HG03108 (cell line): ENCODE measurements at regions not wholly inside any gene's neighbourhood (a gene's known extent, or its start where the extent isn't known, plus 50 kb on each side); places are given as distances from the start of the nearest gene placed in this dataset.
A peak's percentile ranks its signal among the peaks of the same experiment; 100 is the strongest.
"Not testable (repeated sequence)": the region's sequence is repeated elsewhere in the genome, so short reads cannot be mapped to it uniquely, and the experiment has no call there.

ENCODE experiments used
- ATAC-seq: cut with Tn5 transposase; IDR thresholded peaks from one replicate; pipeline ENCODE4 v1.9.1; 2021; ENCODE audit warnings: moderate library complexity; ENCODE audit not compliant: unreplicated experiment

GRCh38 chr2:31813016-31813415 lies 197.8 kb downstream of the MEMO1 start:
- ATAC-seq, result no peak

DNA sequence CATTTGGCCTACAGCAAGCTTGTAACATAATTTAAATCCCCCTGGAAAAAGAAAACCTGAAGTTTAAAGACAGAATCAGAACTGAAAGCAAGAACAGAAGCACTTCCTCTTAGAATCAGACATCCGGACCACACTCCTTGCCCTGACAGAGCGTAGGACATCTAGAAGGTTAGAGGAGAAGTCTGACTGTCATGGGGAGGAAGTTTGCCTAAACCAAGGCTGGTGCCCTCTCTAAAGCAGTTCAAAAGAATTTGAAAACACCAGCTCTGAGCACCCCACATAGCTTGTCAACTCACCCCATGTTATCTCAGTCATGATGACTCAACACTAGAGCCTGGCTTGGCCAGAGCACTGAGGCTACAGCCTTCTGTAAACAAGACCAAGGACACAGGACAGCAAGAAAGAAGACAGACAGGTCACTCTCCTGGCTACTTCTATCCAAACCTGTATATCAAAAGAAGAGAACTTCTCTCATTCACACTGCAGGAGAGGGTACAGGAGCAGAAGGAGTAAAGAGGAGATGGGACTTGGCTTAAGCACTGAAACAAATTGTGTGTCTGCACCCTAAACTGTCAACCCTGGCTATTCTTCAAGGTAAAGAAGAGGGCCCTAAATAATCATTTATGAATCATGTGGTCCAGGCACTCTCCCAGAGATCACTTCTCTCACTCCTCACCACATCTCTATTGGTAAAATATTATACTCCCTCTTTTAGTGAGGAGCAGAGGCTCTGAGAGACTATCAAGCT lies 198.6 kb downstream of the MEMO1 start:
- ATAC-seq, result peak; percentile 99

DNA sequence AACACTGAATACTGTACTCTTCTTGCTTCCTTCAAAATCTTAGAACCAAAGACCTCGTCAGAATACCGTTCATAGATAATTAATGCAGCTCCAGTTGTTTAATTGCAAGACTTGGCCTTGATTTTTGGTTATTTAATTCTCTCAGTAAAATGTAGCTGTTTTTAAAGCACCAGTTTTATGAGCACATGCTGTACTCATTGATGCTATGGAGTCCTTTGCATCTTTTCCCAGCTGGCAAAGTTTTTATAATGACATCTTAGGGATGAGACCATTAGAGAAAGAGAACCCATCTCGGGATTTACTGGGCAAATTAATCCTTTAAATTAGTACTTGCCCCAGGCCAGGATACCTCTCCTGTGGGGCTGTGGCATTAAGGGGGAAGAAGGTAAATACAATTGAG lies 199.3 kb downstream of the MEMO1 start:
- no peak for ATAC-seq

GRCh38 chr2:31810200-31810917 lies 200.4 kb downstream of the MEMO1 start:
- no peak for ATAC-seq

DNA sequence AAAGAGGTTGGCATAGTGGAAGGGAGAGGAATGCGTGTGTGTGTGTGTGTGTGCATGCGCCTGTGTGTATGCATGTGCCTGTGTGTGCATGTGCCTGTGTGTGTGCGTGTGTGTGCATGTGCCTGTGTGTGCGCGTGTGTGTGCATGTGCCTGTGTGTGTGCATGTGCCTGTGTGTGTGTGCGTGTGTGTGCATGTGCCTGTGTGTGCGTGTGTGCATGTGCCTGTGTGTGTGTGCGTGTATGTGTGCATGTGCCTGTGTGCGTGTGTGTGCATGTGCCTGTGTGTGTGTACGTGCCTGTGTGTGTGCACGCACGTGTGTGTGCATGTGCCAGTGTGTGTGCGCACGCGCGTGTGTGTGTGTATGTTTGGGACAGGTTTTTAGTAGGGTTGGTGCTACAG lies 205.1 kb downstream of the MEMO1 start:
- ATAC-seq, result no peak

DNA sequence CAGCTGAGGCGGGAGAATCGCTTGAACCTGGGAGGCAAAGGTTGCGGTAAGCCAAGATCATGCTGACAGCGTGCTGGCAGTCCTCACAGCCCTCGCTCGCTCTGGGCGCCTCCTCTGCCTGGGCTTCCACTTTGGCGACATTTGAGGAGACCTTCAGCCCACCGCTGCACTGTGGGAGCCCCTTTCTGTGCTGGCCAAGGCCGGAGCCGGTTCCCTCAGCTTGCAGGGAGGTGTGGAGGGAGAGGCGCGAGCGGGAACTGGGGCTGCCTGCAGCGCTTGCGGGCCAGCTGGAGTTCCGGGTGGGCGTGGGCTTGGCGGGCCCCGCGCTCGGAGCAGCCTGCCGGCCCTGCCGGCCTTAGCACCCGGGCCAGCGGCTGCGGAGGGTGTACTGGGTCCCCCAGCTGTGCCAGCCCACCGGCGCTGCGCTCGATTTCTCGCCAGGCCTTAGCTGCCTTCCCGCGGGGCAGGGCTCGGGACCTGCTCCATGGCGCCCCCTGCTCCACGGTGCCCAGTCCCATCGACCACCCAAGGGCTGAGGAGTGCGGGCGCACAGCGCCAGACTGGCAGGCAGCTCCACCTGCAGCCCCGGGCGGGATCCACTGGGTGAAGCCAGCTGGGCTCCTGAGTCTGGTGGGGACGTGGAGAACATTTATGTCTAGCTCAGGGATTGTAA lies 207.2 kb downstream of the MEMO1 start:
- not testable (repeated sequence) for ATAC-seq

DNA sequence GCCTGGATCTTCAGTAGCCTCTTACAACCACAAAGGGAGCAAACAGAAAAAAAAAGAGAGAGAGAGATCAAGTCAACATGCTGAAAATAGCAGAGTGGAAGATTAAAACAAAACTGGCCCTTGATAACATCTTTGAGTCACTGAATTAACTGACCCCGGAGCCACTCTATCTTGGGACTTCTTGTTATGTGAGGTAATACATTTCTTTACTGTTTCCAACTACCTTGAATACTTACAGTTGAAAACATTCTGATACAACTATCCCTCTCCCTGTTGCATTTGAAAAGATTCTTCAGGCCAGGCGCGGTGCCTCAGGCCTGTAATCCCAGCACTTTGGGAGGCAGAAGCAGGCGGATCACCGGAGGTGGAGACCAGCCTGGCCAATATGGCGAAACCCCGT lies 208.1 kb downstream of the MEMO1 start:
- ATAC-seq, result no peak

GRCh38 chr2:31799282-31799681 lies 211.5 kb downstream of the MEMO1 start:
- ATAC-seq, result not testable (repeated sequence)

GRCh38 chr2:31788273-31788672 lies 207.5 kb upstream of the SRD5A2 start:
- no peak for ATAC-seq

DNA sequence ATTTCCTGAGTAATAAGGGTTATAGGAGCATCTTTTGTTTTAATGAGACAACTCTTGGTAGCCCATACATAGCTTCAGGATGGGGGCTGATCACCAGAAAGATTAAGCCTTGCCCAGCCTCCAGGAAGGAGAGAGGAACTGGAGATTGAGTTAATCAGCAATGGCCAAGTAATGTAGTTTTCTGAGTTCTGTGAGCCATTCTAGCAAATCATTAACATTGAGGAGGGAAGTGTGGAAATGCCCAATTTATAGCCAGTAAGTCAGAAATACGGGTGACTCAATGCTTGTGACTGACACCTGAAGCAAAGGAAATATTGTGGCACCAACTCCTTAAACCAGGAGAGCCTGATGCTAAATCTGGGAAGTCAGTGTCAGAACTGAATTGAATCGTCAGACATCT lies 205.1 kb upstream of the SRD5A2 start:
- no peak for ATAC-seq

DNA sequence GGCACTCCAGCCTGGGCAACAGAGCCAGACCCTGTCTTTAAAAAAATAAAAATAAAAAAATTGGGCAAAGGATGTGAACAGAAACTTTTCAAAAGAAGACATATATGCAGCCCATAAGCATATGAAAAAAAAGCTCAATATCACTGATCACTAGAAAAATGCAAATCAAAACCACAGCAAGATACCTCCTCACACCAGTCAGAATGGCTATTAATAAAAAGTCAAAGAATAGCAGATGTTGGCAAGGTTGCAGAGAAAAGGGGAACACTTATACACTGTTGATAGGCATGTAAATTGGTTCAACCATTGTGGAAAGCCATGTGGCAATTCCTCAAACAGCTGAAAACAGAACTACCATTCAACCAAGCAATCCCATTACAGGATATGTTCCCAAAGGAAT lies 204.1 kb upstream of the SRD5A2 start:
- no peak for ATAC-seq

DNA sequence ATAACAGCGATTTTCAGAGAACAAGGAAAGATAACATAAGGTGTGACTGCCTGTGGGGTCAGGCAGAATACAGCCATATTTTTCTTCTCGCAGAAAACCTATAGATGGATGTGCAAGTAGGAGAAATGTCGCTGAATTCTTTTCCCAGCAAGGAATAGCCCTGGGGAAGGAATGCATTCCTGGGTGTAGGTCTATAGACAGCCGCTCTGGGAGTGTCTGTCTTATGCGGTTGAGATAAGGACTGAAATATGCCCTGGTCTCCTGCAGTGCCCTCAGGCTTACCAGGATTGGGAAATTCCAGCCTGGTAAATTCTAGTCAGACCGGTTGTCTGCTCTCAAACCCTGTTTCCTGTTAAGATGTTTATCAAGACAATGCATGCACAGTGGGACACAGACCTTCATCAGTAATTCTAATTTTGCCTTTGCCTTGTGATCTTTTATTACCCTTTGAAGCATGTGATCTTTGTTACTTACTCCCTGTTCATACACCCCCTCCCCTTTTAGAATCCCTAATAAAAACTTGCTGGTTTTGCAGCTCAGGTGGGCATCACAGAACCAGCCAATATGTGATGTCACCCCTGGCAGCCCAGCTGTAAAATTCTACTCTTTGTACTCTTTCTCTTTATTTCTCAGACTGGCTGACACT lies 202.8 kb upstream of the SRD5A2 start:
- not testable (repeated sequence) for ATAC-seq

DNA sequence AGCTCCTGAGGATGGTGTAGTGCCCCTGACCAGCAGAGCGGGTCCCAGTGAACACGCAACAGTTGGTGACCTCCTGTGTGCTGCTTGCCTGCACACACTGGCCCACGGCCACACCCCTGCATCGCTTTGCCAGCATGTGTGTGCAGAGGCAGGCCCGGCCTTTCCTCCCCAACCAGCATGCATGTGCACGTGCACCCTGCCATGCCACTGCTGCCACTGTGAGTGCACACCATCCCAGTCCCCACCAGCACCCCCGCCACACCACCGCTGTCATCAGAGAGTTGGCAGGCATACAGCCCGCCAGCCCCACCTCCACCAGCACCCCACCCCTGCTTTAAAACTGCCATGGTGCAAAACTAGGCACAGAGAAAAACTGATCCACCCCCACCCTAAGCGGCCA lies 197.4 kb upstream of the SRD5A2 start:
- no peak for ATAC-seq

- no peak for ATAC-seq
These were observed 190.0 kb upstream of the SRD5A2 start for GRCh38 chr2:31770741-31771140.

- no peak for ATAC-seq
These were observed 184.6 kb upstream of the SRD5A2 start for GRCh38 chr2:31765078-31765945.

GRCh38 chr2:31764169-31764568 lies 183.4 kb upstream of the SRD5A2 start:
- no peak for ATAC-seq

GRCh38 chr2:31762085-31762484 lies 181.3 kb upstream of the SRD5A2 start:
- no peak for ATAC-seq

DNA sequence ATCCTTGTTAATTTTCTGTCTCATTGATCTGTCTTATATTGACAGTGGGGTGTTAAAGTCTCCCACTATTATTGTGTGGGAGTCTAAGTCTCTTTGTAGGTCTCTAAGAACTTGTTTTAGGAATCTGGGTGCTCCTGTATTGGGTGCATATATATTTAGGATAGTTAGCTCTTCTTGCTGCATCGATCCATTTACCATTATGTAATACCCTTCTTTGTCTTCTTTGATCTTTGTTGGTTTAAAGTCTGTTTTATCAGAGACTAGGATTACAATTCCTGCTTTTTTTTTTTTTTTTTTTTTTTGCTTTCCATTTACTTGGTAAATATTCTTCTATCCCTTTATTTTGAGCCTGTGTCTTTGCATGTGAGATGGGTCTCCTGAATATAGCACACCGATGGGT lies 176.6 kb upstream of the SRD5A2 start:
- not testable (repeated sequence) for ATAC-seq

DNA sequence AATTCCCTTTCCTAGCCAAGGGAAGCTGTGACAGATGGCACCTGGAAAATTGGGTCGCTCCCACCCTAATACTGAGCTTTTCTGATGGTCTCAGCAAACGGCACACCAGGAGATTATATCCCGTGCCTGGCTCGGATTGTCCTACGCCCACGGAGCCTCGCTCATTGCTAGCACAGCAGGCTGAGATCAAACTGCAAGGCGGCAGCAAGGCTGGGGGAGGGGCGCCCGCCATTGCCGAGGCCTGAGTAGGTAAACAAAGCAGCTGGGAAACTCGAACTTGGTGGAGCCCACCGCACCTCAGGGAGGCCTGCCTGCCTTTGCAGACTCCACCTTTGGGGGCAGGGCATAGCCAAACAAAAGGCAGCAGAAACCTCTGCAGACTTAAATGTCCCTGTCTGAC lies 168.0 kb upstream of the SRD5A2 start:
- not testable (repeated sequence) for ATAC-seq

- no peak for ATAC-seq
These were observed 167.3 kb upstream of the SRD5A2 start for GRCh38 chr2:31748041-31748440.

DNA sequence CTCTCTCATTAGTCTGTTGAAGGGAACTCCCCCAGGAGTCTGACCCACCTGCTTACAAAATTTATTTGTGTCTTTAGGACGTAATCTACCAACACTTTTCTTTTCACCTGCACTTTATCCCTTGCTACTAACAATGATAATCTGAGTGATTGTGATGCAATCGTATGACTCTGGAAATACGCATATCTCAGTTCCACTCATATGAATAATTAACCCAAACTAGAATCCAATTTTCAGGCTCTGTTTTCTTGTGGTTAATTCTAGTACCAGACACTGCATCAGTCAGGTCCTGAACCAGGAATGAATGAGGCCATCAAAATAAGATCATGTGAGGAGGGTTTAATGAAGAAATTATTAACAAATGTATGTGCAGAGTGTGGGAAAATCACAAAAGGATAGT lies 158.4 kb upstream of the SRD5A2 start:
- no peak for ATAC-seq
